ENCODE measurements at regions not wholly inside any gene's neighbourhood (a gene's known extent, or its start where the extent isn't known, plus 50 kb on each side); places are given as distances from the start of the nearest gene placed in this dataset.

- Histone ChIP-seq H3K4me3 (replicated peaks in 1 of 3) (no peak overlapping the region), H3K9me3 (no peaks in the 10 kb centered on the region), H3K27ac (no peak overlapping the region), H3K27me3 (no peaks in the 10 kb centered on the region), H3K4me1 (peaks cover 0 to under 1% of the 10 kb centered on the region in 2 donors), H3K36me3 (no peaks in the 10 kb centered on the region)
- DNase-seq, result no peak
- intact Hi-C loops (cut with DNase I), result no loop called here
- WGBS, 2 donors, result 89 to 92% methylated on average over 1 of the region's 1 CpG
- no peak for TF ChIP-seq CTCF (IDR thresholded peaks at IDR 0.05)
- TF ChIP-seq POLR2A (IDR thresholded peaks at IDR 0.05), result no peak
These were observed 150.2 kb upstream of the AGR3 start for GRCh38 chr7:17031906-17032551.

- TF ChIP-seq POLR2A (IDR thresholded peaks at IDR 0.05) (no peak), CTCF (IDR thresholded peaks at IDR 0.05) (no peak)
- WGBS, 2 donors, result 86 to 89% methylated on average over 1 to 4 of the region's 4 CpGs
- Histone ChIP-seq H3K27me3 (no peaks in the 10 kb centered on the region), H3K27ac (no peak overlapping the region), H3K9me3 (no peaks in the 10 kb centered on the region), H3K4me1 (peaks cover 9 to 13% of the 10 kb centered on the region in 2 donors), H3K36me3 (no peaks in the 10 kb centered on the region), H3K4me3 (replicated peaks in 1 of 3) (no peak overlapping the region)
- intact Hi-C loops (cut with DNase I), result no loop called here
- DNase-seq, result no peak
These were observed 151.5 kb upstream of the AGR3 start for GRCh38 chr7:17033245-17033644.

GRCh38 chr7:17036584-17036983 is 154.8 kb upstream of the AGR3 start:
- 93 to 96% methylated on average over 2 of the region's 2 CpGs for WGBS, 2 donors
- Histone ChIP-seq H3K27me3 (no peaks in the 10 kb centered on the region), H3K9me3 (no peaks in the 10 kb centered on the region), H3K27ac (no peak overlapping the region), H3K4me3 (replicated peaks in 1 of 3) (no peak overlapping the region), H3K4me1 (peaks cover 39 to 40% of the 10 kb centered on the region in 2 donors), H3K36me3 (no peaks in the 10 kb centered on the region)
- DNase-seq, result no peak
- no peak for TF ChIP-seq CTCF (IDR thresholded peaks at IDR 0.05)
- TF ChIP-seq POLR2A (IDR thresholded peaks at IDR 0.05), result no peak
- intact Hi-C loops (cut with DNase I), result no loop called here

GRCh38 chr7:17037356-17037755 is 155.6 kb upstream of the AGR3 start:
- intact Hi-C loops (cut with DNase I), result no loop called here
- no peak overlapping the region for H3K4me3 ChIP-seq (replicated peaks in 1 of 3)
- peak overlapping the region in 2 of 3 donors; percentile 73 to 82 for H3K27ac ChIP-seq
- H3K36me3 ChIP-seq, result no peaks in the 10 kb centered on the region
- DNase-seq, result no peak
- no peak for TF ChIP-seq CTCF (IDR thresholded peaks at IDR 0.05)
- TF ChIP-seq POLR2A (IDR thresholded peaks at IDR 0.05), result no peak
- H3K4me1 ChIP-seq, result peaks cover 47 to 48% of the 10 kb centered on the region in 2 donors
- no peaks in the 10 kb centered on the region for H3K27me3 ChIP-seq
- no peaks in the 10 kb centered on the region for H3K9me3 ChIP-seq
- WGBS, 2 donors, result 69% methylated on average over 3 of the region's 3 CpGs

GRCh38 chr7:17038160-17038782 is 156.5 kb upstream of the AGR3 start:
- H3K4me1 ChIP-seq, result peaks cover 56 to 57% of the 10 kb centered on the region in 2 donors
- intact Hi-C loops (cut with DNase I), result no loop called here
- 74 to 86% methylated on average over 3 of the region's 3 CpGs for WGBS, 2 donors
- no peaks in the 10 kb centered on the region for H3K27me3 ChIP-seq
- no peak for DNase-seq
- peak overlapping the region; percentile 68 to 82 (median 73) for H3K27ac ChIP-seq
- H3K36me3 ChIP-seq, result no peaks in the 10 kb centered on the region
- H3K4me3 ChIP-seq (replicated peaks in 1 of 3), result no peak overlapping the region
- TF ChIP-seq POLR2A (IDR thresholded peaks at IDR 0.05), result no peak
- no peak for TF ChIP-seq CTCF (IDR thresholded peaks at IDR 0.05)
- no peaks in the 10 kb centered on the region for H3K9me3 ChIP-seq

All from thyroid gland (tissue), 4 donors.